ENCODE measurements at regions not wholly inside any gene's neighbourhood (a gene's known extent, or its start where the extent isn't known, plus 50 kb on each side); places are given as distances from the start of the nearest gene placed in this dataset.

- DNase-seq (ENCODE audit: low read depth): no peak
- TF ChIP-seq CTCF (conservative IDR thresholded peaks at IDR 0.05; ENCODE audit: low read length): no peak
- no peak overlapping the region for H3K4me3 ChIP-seq (ENCODE audit: low read length)
Observed at GRCh38 chr11:10394229-10395101, 60.6 kb upstream of the AMPD3 start.

GRCh38 chr11:10395166-10395897 lies 59.7 kb upstream of the AMPD3 start:
- no peak for TF ChIP-seq CTCF (conservative IDR thresholded peaks at IDR 0.05; ENCODE audit: low read length)
- H3K4me3 ChIP-seq (ENCODE audit: low read length): no peak overlapping the region
- DNase-seq (ENCODE audit: low read depth): no peak

- H3K4me3 ChIP-seq (ENCODE audit: low read length): no peak overlapping the region
- no peak for DNase-seq (ENCODE audit: low read depth)
- no peak for TF ChIP-seq CTCF (conservative IDR thresholded peaks at IDR 0.05; ENCODE audit: low read length)
Observed at GRCh38 chr11:10396771-10397170, 58.3 kb upstream of the AMPD3 start.

- TF ChIP-seq CTCF (conservative IDR thresholded peaks at IDR 0.05; ENCODE audit: low read length): no peak
- no peak for DNase-seq (ENCODE audit: low read depth)
- no peak overlapping the region for H3K4me3 ChIP-seq (ENCODE audit: low read length)
Observed at GRCh38 chr11:10397226-10397987, 57.7 kb upstream of the AMPD3 start.

- no peak overlapping the region for H3K4me3 ChIP-seq (ENCODE audit: low read length)
- TF ChIP-seq CTCF (conservative IDR thresholded peaks at IDR 0.05; ENCODE audit: low read length): no peak
- DNase-seq (ENCODE audit: low read depth): no peak
Observed at GRCh38 chr11:10398525-10398924, 56.5 kb upstream of the AMPD3 start.

GRCh38 chr11:10400856-10401255 lies 54.2 kb upstream of the AMPD3 start:
- no peak for TF ChIP-seq CTCF (conservative IDR thresholded peaks at IDR 0.05; ENCODE audit: low read length)
- DNase-seq (ENCODE audit: low read depth): no peak

More at GRCh38 chr11:10400856-10401255, 54.2 kb upstream of the AMPD3 start:
- no peak overlapping the region for H3K4me3 ChIP-seq (ENCODE audit: low read length)

Data from AG10803 (cell line).